PC-3 (cell line): ENCODE measurements at regions not wholly inside any gene's neighbourhood (a gene's known extent, or its start where the extent isn't known, plus 50 kb on each side); places are given as distances from the start of the nearest gene placed in this dataset.

Source experiments
- CTCF ChIP-seq: fragments of 300-600 bp; sonication (generic); conservative IDR thresholded peaks from 2 replicates; pipeline ENCODE4 v1.5.1; 2017; ENCODE audit warnings: antibody characterized with exemption, low read depth, mild to moderate bottlenecking, low read length
- EZH2 ChIP-seq: fragments of 300-600 bp; sonication (generic); IDR thresholded peaks from one replicate; pipeline ENCODE4 v1.6.1; 2017; ENCODE audit warnings: antibody characterized with exemption, mild to moderate bottlenecking, low read length; ENCODE audit not compliant: unreplicated experiment
- EZH2phosphoT487 ChIP-seq: fragments of 300-600 bp; sonication (generic); IDR thresholded peaks from 2 replicates; pipeline ENCODE4 v1.6.1; 2018; ENCODE audit warnings: mild to moderate bottlenecking, antibody characterized with exemption, low read length, borderline replicate concordance

GRCh38 chr4:144213371-144213770 lies 72.9 kb upstream of the GYPA start:
- TF ChIP-seq CTCF (no peak), EZH2 (no peak), EZH2phosphoT487 (no peak)
